SK-N-SH (cell line): ENCODE measurements at regions not wholly inside any gene's neighbourhood (a gene's known extent, or its start where the extent isn't known, plus 50 kb on each side); places are given as distances from the start of the nearest gene placed in this dataset.

Source experiments
- CTCF ChIA-PET: fragments of 300-600, 350-600 bp; formaldehyde crosslinking; extraction: SDS; loops from one replicate; lab custom pipeline; 2021; lab: Yijun Ruan, JAX
- POLR2A ChIA-PET: fragments of 350-600 bp; sonication (Branson Sonifier 250); formaldehyde crosslinking; extraction: SDS; loops from one replicate; lab custom pipeline; 2020; ENCODE audit warnings: antibody characterized with exemption, inconsistent platforms; lab: Yijun Ruan, JAX
- DNase-seq: peaks from one replicate; pipeline ENCODE4 v3.0.0; 2012
- H2AFZ ChIP-seq: fragments of 200-600 bp; sonication (generic); 2 replicates; pipeline ENCODE4 v1.8.1; 2016; ENCODE audit warnings: antibody characterized with exemption, mild to moderate bottlenecking, low read depth
- H3F3A ChIP-seq: fragments of 200-600 bp; sonication (generic); replicated peaks from 2 replicates; pipeline ENCODE3; 2016; ENCODE audit warnings: antibody characterized with exemption, mild to moderate bottlenecking; ENCODE audit not compliant: insufficient read depth
- H3K27ac ChIP-seq, 2 experiments: fragments of 200-500 bp in 1 of 2; fragments of 200-600 bp in 1 of 2; sonication (Bioruptor generic) in 1 of 2; sonication (generic), shearing (Covaris generic) in 1 of 2; 2 replicates each; pipeline versions ENCODE4 v1.5.1 to v1.6.1; 2014 to 2016; ENCODE audit warnings: low read depth in 2 of 2, inconsistent platforms in 1 of 2, low read length in 1 of 2, mild to moderate bottlenecking in 1 of 2, mixed read lengths in 1 of 2
- H3K27me3 ChIP-seq: fragments of 200-600 bp; sonication (generic), shearing (Covaris generic); 2 replicates; pipeline ENCODE4 v1.6.1; 2016; ENCODE audit warnings: mixed run types; ENCODE audit not compliant: insufficient read depth
- H3K36me3 ChIP-seq, 2 experiments: fragments of 200-500 bp in 1 of 2; fragments of 200-600 bp in 1 of 2; sonication (Bioruptor generic) in 1 of 2; sonication (generic) in 1 of 2; replicated peaks in 1 of 2; 2 replicates each; pipeline versions ENCODE3 to v1.5.1; 2014 to 2016; ENCODE audit warnings: low read length in 1 of 2, mild to moderate bottlenecking in 1 of 2; ENCODE audit not compliant: insufficient read depth in 2 of 2, control insufficient read depth in 1 of 2
- H3K4me1 ChIP-seq, 2 experiments: fragments of 200-500 bp in 1 of 2; fragments of 200-600 bp in 1 of 2; sonication (Bioruptor generic) in 1 of 2; sonication (generic), shearing (Covaris generic) in 1 of 2; 2 replicates each; pipeline versions ENCODE4 v1.5.1 to v1.6.1; 2014 to 2016; ENCODE audit warnings: low read depth in 1 of 2, low read length in 1 of 2, mixed run types in 1 of 2; ENCODE audit not compliant: insufficient read depth in 2 of 2, control insufficient read depth in 1 of 2
- H3K4me2 ChIP-seq: fragments of 200-600 bp; sonication (generic), shearing (Covaris generic); 2 replicates; pipeline ENCODE4 v1.6.1; 2017; ENCODE audit warnings: mixed run types
- H3K4me3 ChIP-seq, 2 experiments: fragments of 200-500 bp in 1 of 2; fragments of 200-600 bp in 1 of 2; sonication (Bioruptor generic) in 1 of 2; sonication (generic), shearing (Covaris generic) in 1 of 2; 2 replicates each; pipeline versions ENCODE4 v1.5.1 to v1.8.1; 2014 to 2016; ENCODE audit warnings: low read depth in 2 of 2, inconsistent platforms in 1 of 2, low read length in 1 of 2, mild to moderate bottlenecking in 1 of 2, mixed read lengths in 1 of 2, moderate library complexity in 1 of 2
- H3K79me2 ChIP-seq: fragments of 200-600 bp; sonication (generic); 2 replicates; pipeline ENCODE4 v1.8.1; 2017; ENCODE audit warnings: mild to moderate bottlenecking; ENCODE audit not compliant: insufficient read depth
- H3K9ac ChIP-seq: fragments of 200-600 bp; sonication (generic); 2 replicates; pipeline ENCODE4 v1.6.1; 2017; ENCODE audit warnings: mixed run types
- H3K9me2 ChIP-seq: fragments of 200-600 bp; sonication (generic); 2 replicates; pipeline ENCODE4 v1.6.1; 2017; ENCODE audit warnings: mixed run types
- H3K9me3 ChIP-seq: fragments of 200-600 bp; sonication (generic); 2 replicates; pipeline ENCODE4 v1.6.1; 2017; ENCODE audit warnings: mixed run types, mild to moderate bottlenecking, moderate library complexity
- H4K20me1 ChIP-seq: fragments of 200-600 bp; sonication (generic); 2 replicates; pipeline ENCODE4 v1.6.1; 2017; ENCODE audit warnings: mild to moderate bottlenecking, mixed run types; ENCODE audit not compliant: insufficient read depth
- ELF1 ChIP-seq: IDR thresholded peaks from 2 replicates; pipeline ENCODE4 v1.4.0; 2012
- EZH2phosphoT487 ChIP-seq: fragments of 200-600 bp; sonication (generic); IDR thresholded peaks from 2 replicates; pipeline ENCODE4 v1.6.1; 2017; ENCODE audit warnings: low read depth, mixed run types, mild to moderate bottlenecking, antibody characterized with exemption, moderate library complexity, borderline replicate concordance
- FOXM1 ChIP-seq: IDR thresholded peaks from 2 replicates; pipeline ENCODE4 v1.4.0; 2012; ENCODE audit warnings: low read depth, mild to moderate bottlenecking
- JUND ChIP-seq: IDR thresholded peaks from 2 replicates; pipeline ENCODE4 v1.4.0; 2012
- MEF2A ChIP-seq: IDR thresholded peaks from 2 replicates; pipeline ENCODE4 v1.4.0; 2012; ENCODE audit warnings: low read depth, borderline replicate concordance
- MXI1 ChIP-seq: IDR thresholded peaks from 2 replicates; pipeline ENCODE4 v1.6.1; 2012; ENCODE audit warnings: mild to moderate bottlenecking, low read depth, low read length, improper control_type of control experiment
- NRF1 ChIP-seq: IDR thresholded peaks from 2 replicates; pipeline ENCODE4 v1.6.1; 2012; ENCODE audit warnings: low read depth, mild to moderate bottlenecking, low read length
- POLR2AphosphoS5 ChIP-seq: IDR thresholded peaks from 2 replicates; pipeline ENCODE4 v1.6.1; 2012; ENCODE audit warnings: low read depth, low read length
- RXRA ChIP-seq: IDR thresholded peaks from 2 replicates; pipeline ENCODE4 v1.4.0; 2012; ENCODE audit warnings: low read depth, mild to moderate bottlenecking, borderline replicate concordance
- SIN3A ChIP-seq: IDR thresholded peaks from 2 replicates; pipeline ENCODE4 v1.6.1; 2012; ENCODE audit warnings: low read depth, mild to moderate bottlenecking, low read length, moderate library complexity, borderline replicate concordance
- SMC3 ChIP-seq: IDR thresholded peaks from 2 replicates; pipeline ENCODE4 v1.6.1; 2012; ENCODE audit warnings: low read depth, low read length, improper control_type of control experiment
- WGBS: methylation state at CpG from one replicate; pipeline ENCODE4 v1.1.6; 2017; ENCODE audit warnings: low lambda C conversion rate; 5-methylcytosine and 5-hydroxymethylcytosine counted together
- TF ChIP-seq, protein P1 (sequence below): IDR thresholded peaks from 2 replicates; pipeline ENCODE4 v1.4.0; 2012; ENCODE audit warnings: low read depth, borderline replicate concordance
- TF ChIP-seq, protein P2 (sequence below): fragments of 200-600 bp; sonication (generic); IDR thresholded peaks from 2 replicates; pipeline ENCODE4 v1.6.1; 2017; ENCODE audit warnings: antibody characterized with exemption, mild to moderate bottlenecking, moderate library complexity
- TF ChIP-seq, protein P3 (sequence below): fragments of 150-350 bp; IDR thresholded peaks from 2 replicates; pipeline ENCODE4 v1.6.1; 2017; ENCODE audit warnings: antibody characterized with exemption, low read length, low read depth, borderline replicate concordance

DNA sequence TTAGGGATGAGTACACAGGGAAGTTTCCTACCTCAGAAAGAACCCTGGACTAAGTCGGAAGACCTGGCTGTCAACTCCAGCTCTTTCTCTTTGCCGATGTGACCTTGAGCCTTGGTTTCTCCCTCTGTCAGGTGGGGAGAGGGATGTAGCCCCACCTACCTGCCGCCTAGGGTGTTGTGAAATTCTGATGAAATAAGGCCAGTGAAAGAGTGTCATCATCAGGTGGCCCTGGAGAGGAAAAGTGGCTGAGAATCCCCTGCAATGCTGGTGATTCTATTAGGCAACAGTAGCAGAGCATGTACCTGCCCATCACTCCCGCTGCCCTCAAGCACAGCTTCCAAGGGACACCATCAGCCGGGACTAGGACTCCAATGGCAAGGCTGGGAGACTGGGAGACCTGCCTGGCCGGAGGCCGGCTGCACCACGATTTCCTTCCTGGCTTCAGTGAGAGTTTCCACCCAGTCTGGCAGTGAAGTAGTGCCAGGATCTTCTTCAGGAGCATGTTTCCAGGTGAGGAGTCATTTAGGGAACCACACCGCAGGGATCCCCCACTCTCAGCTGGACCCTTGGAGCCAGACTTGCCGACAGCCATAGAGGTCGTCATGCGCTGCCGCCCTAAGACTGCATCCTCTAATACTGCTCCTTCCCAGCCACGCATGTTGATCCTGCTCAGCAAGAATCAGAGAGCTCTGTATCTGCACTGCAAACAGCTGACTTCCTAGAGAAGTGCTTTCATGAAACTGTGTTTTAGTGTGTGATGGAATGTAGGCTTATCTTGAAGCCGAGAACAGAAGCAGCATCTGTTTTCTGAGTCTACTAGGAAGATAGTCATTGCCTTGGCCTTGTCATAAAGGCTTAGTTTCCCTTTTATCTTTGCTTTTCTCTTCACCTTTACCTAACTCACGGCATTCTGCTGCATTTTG lies 88.0 kb upstream of the F3 start:
- DNase-seq: no peak
- TF ChIP-seq, protein P1, sequence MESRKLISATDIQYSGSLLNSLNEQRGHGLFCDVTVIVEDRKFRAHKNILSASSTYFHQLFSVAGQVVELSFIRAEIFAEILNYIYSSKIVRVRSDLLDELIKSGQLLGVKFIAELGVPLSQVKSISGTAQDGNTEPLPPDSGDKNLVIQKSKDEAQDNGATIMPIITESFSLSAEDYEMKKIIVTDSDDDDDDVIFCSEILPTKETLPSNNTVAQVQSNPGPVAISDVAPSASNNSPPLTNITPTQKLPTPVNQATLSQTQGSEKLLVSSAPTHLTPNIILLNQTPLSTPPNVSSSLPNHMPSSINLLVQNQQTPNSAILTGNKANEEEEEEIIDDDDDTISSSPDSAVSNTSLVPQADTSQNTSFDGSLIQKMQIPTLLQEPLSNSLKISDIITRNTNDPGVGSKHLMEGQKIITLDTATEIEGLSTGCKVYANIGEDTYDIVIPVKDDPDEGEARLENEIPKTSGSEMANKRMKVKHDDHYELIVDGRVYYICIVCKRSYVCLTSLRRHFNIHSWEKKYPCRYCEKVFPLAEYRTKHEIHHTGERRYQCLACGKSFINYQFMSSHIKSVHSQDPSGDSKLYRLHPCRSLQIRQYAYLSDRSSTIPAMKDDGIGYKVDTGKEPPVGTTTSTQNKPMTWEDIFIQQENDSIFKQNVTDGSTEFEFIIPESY: no peak
- no peak for TF ChIP-seq ELF1
- no peak for TF ChIP-seq JUND
- TF ChIP-seq, protein P2, sequence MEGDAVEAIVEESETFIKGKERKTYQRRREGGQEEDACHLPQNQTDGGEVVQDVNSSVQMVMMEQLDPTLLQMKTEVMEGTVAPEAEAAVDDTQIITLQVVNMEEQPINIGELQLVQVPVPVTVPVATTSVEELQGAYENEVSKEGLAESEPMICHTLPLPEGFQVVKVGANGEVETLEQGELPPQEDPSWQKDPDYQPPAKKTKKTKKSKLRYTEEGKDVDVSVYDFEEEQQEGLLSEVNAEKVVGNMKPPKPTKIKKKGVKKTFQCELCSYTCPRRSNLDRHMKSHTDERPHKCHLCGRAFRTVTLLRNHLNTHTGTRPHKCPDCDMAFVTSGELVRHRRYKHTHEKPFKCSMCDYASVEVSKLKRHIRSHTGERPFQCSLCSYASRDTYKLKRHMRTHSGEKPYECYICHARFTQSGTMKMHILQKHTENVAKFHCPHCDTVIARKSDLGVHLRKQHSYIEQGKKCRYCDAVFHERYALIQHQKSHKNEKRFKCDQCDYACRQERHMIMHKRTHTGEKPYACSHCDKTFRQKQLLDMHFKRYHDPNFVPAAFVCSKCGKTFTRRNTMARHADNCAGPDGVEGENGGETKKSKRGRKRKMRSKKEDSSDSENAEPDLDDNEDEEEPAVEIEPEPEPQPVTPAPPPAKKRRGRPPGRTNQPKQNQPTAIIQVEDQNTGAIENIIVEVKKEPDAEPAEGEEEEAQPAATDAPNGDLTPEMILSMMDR: no peak
- no peak for TF ChIP-seq SIN3A
- no peak for TF ChIP-seq POLR2AphosphoS5
- no peak for TF ChIP-seq FOXM1
- no peak for TF ChIP-seq RXRA
- TF ChIP-seq NRF1: no peak
- TF ChIP-seq SMC3: no peak
- no peak for TF ChIP-seq EZH2phosphoT487
- no peak for TF ChIP-seq MEF2A
- no peak for TF ChIP-seq MXI1
- TF ChIP-seq, protein P3, sequence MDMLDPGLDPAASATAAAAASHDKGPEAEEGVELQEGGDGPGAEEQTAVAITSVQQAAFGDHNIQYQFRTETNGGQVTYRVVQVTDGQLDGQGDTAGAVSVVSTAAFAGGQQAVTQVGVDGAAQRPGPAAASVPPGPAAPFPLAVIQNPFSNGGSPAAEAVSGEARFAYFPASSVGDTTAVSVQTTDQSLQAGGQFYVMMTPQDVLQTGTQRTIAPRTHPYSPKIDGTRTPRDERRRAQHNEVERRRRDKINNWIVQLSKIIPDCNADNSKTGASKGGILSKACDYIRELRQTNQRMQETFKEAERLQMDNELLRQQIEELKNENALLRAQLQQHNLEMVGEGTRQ: no peak
- CTCF ChIA-PET: interaction anchor here (0.9 kb wide), 1 partner anchor 35 kb away, joined by 3 read pairs; no protein-coding TSS in a partner anchor

More for the DNA sequence above, 88.0 kb upstream of the F3 start:
- no peaks in the 10 kb centered on the region for H3K27me3 ChIP-seq
- H3K9me3 ChIP-seq: no peaks in the 10 kb centered on the region
- no peaks in the 10 kb centered on the region for H3K9me2 ChIP-seq
- no peaks in the 10 kb centered on the region for H3K36me3 ChIP-seq
- POLR2A ChIA-PET: no interaction called here
- H2AFZ ChIP-seq: no peak overlapping the region
- H3K9ac ChIP-seq: no peak overlapping the region
- H3K4me2 ChIP-seq: no peak overlapping the region
- peaks cover 0 to 3% of the 10 kb centered on the region in 2 experiments; a peak in 2 of 4 replicates for H3K4me1 ChIP-seq
- no peak overlapping the region for H3K4me3 ChIP-seq
- 86% methylated on average over 13 of the region's 16 CpGs for WGBS
- no peak overlapping the region for H3K27ac ChIP-seq
- no peaks in the 10 kb centered on the region for H4K20me1 ChIP-seq
- no peaks in the 10 kb centered on the region for H3F3A ChIP-seq
- no peaks in the 10 kb centered on the region for H3K79me2 ChIP-seq
